Omental fat pad (tissue), 3 donors: ENCODE measurements at regions not wholly inside any gene's neighbourhood (a gene's known extent, or its start where the extent isn't known, plus 50 kb on each side); places are given as distances from the start of the nearest gene placed in this dataset.

Experiments
- ATAC-seq: fragments of 150-250 bp; one replicate; pipeline ENCODE4 v1.9.1; 2016; ENCODE audit warnings: mild to moderate bottlenecking, moderate library complexity; ENCODE audit not compliant: low FRiP score
- DNase-seq: peaks from one replicate; pipeline ENCODE4 v3.0.0-alpha.2; 2019; ENCODE audit warnings: low spot score
- CTCF ChIP-seq, 3 donors: fragments of 450-650 bp; IDR thresholded peaks; one replicate each; pipeline ENCODE4 v1.5.1; 2016 to 2017; ENCODE audit warnings: antibody characterized with exemption in 3 of 3, mild to moderate bottlenecking in 3 of 3, moderate library complexity in 2 of 3

GRCh38 chr14:38090506-38090905 is 117.2 kb upstream of the SSTR1 start:
- DNase-seq (no peak), ATAC-seq (no peak)
- no peak for TF ChIP-seq CTCF (IDR thresholded peaks at IDR 0.05)

DNA sequence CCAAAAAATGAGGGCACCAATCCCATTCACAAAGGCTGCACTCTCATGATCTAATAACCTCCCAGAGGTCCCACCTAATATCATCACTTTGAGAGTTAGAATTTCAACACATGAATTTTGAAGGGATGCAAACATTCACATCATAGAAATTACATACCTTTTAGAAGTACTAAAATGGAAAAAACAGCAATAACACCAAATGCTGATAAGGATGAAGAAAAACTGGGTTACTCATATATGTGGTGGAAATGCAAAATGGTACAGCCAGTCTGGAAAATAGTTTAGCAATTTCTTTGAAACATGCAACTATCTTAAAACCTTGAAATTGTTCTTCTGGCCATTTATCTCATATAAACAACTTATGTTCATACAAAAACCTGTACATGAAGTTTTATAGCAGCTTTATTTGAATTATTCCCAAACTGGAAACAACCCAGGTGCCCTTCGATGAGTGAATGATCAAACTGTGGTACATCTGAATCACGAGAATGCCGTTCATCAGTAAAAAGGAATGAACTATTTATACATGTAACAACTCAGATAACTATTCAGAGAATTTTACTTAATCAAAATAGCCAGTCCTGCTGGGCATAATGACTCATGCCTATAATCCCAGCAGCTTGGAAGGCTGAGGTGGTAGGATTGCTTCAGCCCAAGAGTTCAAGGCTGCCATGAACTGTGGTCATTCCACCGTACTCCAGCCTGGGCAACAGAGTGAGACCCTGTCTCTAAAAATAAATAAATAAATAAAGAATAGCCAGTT is 109.4 kb upstream of the SSTR1 start:
- TF ChIP-seq CTCF (IDR thresholded peaks at IDR 0.05): no peak
- DNase-seq: no peak
- ATAC-seq: no peak

GRCh38 chr14:38101679-38102078 is 106.0 kb upstream of the SSTR1 start:
- no peak for DNase-seq
- no peak for ATAC-seq
- TF ChIP-seq CTCF (IDR thresholded peaks at IDR 0.05): no peak

DNA sequence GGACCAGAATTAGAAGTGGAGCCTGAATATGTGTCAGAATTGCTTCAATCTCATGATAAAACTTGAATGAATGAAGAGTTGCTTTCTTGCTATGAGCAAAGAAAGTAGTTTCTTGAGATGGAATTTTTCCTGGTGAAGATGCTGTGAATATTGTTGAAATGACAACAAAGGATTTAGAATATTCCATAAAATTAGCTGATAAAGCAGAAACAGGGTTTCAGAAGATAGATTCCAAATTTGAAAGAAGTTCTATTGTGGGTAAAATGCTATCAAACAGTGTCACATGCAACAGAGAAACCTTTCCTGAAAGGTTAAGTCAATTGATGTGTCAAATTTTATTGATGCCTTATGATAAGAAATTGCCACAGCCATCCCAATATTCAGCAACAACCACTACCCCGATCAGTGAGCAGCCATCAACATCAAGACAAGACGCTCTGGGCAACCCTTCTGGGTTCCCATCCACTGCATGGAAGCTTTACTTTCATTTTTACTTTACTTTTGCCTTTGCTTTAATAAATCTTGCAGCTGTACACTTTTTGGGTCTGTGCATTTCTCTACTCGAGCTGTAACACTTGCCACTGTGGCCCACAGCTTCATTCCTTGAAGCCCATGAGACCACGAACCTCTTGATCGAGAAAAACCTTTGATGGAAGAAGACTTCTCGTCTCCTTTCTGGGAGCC is 104.0 kb upstream of the SSTR1 start:
- no peak for DNase-seq
- no peak for TF ChIP-seq CTCF (IDR thresholded peaks at IDR 0.05)
- ATAC-seq: no peak

DNA sequence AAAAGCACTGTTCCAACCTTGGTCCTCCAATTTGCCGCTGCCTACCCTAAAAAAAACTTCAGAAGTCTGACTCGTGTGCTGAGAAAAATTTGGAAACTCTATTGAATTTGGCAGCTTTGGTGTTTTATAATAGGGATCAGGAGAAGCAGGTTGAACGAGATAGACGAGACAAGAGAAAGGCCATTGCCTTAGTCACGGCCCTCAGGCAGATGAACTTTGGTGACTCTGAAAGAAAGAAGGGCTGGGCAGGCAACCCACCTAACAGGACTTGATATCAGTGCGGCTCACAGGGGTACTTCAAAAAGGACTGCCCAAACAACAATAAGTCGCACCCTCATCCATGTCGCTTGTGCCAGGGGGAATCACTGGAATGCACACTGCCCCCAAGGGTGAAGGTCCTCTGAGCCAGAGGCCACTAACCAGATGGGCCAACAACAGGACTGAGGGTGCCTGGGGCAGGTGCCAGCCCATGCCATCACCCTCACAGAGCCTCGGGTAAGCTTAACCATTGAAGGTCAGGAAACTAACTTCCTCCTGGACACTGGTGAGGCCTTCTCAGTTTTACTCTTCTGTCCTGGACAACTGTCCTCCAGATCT is 102.5 kb upstream of the SSTR1 start:
- no peak for TF ChIP-seq CTCF (IDR thresholded peaks at IDR 0.05)
- ATAC-seq (no peak), DNase-seq (no peak)

DNA sequence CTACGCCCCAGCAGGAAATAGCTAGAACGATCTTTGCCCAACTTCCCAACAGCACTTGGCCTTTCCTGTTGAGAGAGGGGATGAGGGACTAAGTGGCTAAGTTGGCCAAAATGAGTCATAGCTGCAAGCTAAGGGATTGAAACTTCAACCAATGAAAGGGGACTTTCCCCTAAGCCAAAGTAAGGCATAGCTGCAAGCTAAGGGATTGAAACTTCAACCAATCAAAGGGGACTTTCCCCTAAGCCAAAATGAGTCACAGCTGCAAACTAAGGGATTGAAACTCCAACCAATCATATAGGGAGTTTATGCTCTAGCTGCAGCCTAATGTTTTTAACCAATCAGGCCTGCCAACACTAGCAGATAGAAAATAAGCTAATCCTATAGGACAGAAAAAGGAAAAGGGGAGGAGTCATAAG is 100.5 kb upstream of the SSTR1 start:
- no peak for ATAC-seq
- DNase-seq: no peak

More for the DNA sequence above, 100.5 kb upstream of the SSTR1 start:
- no peak for TF ChIP-seq CTCF (IDR thresholded peaks at IDR 0.05)
